Natural killer cell treated with Interleukin-12 subunit alpha and Interleukin-12 subunit beta and Interleukin-15 and Interleukin-18, amount 100 ng/mL, for 72 hours (primary cell): ENCODE measurements at regions not wholly inside any gene's neighbourhood (a gene's known extent, or its start where the extent isn't known, plus 50 kb on each side); places are given as distances from the start of the nearest gene placed in this dataset.
A peak's percentile ranks its signal among the peaks of the same experiment; 100 is the strongest.
"Not testable (repeated sequence)": the region's sequence is repeated elsewhere in the genome, so short reads cannot be mapped to it uniquely, and the experiment has no call there.

Experiments
- ATAC-seq, 2 donors: fragments of 150-1000 bp; cut with Tn5 transposase in 1 of 2; sonication (Bioruptor Pico), chemical (Tn5 transposase) in 1 of 2; 2 replicates each; pipeline ENCODE4 v1.10.0; 2021
- DNase-seq: peaks from one replicate; pipeline ENCODE4 v3.0.0; 2022; ENCODE audit warnings: low spot score
- H3K27ac Mint-ChIP-seq, 2 donors: 1 replicate in 1 of 2; 2 replicates in 1 of 2; pipeline ENCODE4 v1.8.0; 2022; ENCODE audit warnings: mixed read lengths in 2 of 2, mild to moderate bottlenecking in 1 of 2, moderate library complexity in 1 of 2
- H3K27me3 Mint-ChIP-seq, 2 donors: 1 replicate in 1 of 2; 2 replicates in 1 of 2; pipeline ENCODE4 v1.8.0; 2022; ENCODE audit warnings: mixed read lengths in 2 of 2
- H3K36me3 Mint-ChIP-seq: one replicate; pipeline ENCODE4 v1.8.0; 2022; ENCODE audit warnings: mixed read lengths
- H3K4me1 Mint-ChIP-seq, 2 donors: 1 replicate in 1 of 2; 2 replicates in 1 of 2; pipeline ENCODE4 v1.8.0; 2022; ENCODE audit warnings: low read depth in 2 of 2, mixed read lengths in 2 of 2, mild to moderate bottlenecking in 1 of 2
- H3K4me3 Mint-ChIP-seq: one replicate; pipeline ENCODE4 v1.8.0; 2022; ENCODE audit warnings: mixed read lengths
- H3K9me3 Mint-ChIP-seq: 2 replicates; pipeline ENCODE4 v1.8.0; 2022; ENCODE audit warnings: mixed read lengths

GRCh38 chrY:23695664-23696328 lies 352.0 kb downstream of the CDY1B start:
- H3K27ac Mint-ChIP-seq, ATAC-seq, H3K4me1 Mint-ChIP-seq: not testable (repeated sequence)

GRCh38 chrY:23681960-23682359 lies 365.9 kb downstream of the CDY1B start:
- not testable (repeated sequence) for H3K9me3 Mint-ChIP-seq, H3K27me3 Mint-ChIP-seq, DNase-seq, ATAC-seq, H3K36me3 Mint-ChIP-seq, H3K4me3 Mint-ChIP-seq, H3K27ac Mint-ChIP-seq, H3K4me1 Mint-ChIP-seq

More at GRCh38 chrY:23695664-23696328, 352.0 kb downstream of the CDY1B start:
- not testable (repeated sequence) for H3K36me3 Mint-ChIP-seq, H3K4me3 Mint-ChIP-seq, H3K9me3 Mint-ChIP-seq, H3K27me3 Mint-ChIP-seq, DNase-seq

GRCh38 chrY:23669858-23670257 lies 378.0 kb downstream of the CDY1B start:
- not testable (repeated sequence) for DNase-seq, H3K4me3 Mint-ChIP-seq, ATAC-seq, H3K9me3 Mint-ChIP-seq, H3K36me3 Mint-ChIP-seq, H3K4me1 Mint-ChIP-seq, H3K27ac Mint-ChIP-seq, H3K27me3 Mint-ChIP-seq

- H3K4me3 Mint-ChIP-seq, ATAC-seq, H3K27me3 Mint-ChIP-seq, H3K36me3 Mint-ChIP-seq, H3K4me1 Mint-ChIP-seq, H3K9me3 Mint-ChIP-seq, H3K27ac Mint-ChIP-seq, DNase-seq: not testable (repeated sequence)
Measured at GRCh38 chrY:23622313-23622712, 403.0 kb downstream of the DAZ2 start.

GRCh38 chrY:23610449-23610848 lies 391.1 kb downstream of the DAZ2 start:
- not testable (repeated sequence) for DNase-seq, ATAC-seq, H3K4me3 Mint-ChIP-seq, H3K27me3 Mint-ChIP-seq, H3K27ac Mint-ChIP-seq, H3K4me1 Mint-ChIP-seq, H3K36me3 Mint-ChIP-seq, H3K9me3 Mint-ChIP-seq

- H3K27ac Mint-ChIP-seq, H3K4me3 Mint-ChIP-seq, H3K9me3 Mint-ChIP-seq, DNase-seq, H3K27me3 Mint-ChIP-seq, ATAC-seq, H3K36me3 Mint-ChIP-seq, H3K4me1 Mint-ChIP-seq: not testable (repeated sequence)
Measured at GRCh38 chrY:23596509-23596908, 377.2 kb downstream of the DAZ2 start.

- not testable (repeated sequence) for H3K4me3 Mint-ChIP-seq, H3K27me3 Mint-ChIP-seq, H3K27ac Mint-ChIP-seq, H3K9me3 Mint-ChIP-seq, H3K36me3 Mint-ChIP-seq, ATAC-seq, DNase-seq, H3K4me1 Mint-ChIP-seq
Measured at GRCh38 chrY:23590243-23590642, 370.9 kb downstream of the DAZ2 start.

- ATAC-seq = peak in 1 of 2 donors; percentile 61
- H3K9me3 Mint-ChIP-seq, H3K36me3 Mint-ChIP-seq, DNase-seq, H3K4me3 Mint-ChIP-seq, H3K27me3 Mint-ChIP-seq, H3K4me1 Mint-ChIP-seq, H3K27ac Mint-ChIP-seq: not testable (repeated sequence)
Measured at GRCh38 chrY:23588409-23588808, 369.1 kb downstream of the DAZ2 start.
